ENCODE measurements at regions not wholly inside any gene's neighbourhood (a gene's known extent, or its start where the extent isn't known, plus 50 kb on each side); places are given as distances from the start of the nearest gene placed in this dataset.

DNA sequence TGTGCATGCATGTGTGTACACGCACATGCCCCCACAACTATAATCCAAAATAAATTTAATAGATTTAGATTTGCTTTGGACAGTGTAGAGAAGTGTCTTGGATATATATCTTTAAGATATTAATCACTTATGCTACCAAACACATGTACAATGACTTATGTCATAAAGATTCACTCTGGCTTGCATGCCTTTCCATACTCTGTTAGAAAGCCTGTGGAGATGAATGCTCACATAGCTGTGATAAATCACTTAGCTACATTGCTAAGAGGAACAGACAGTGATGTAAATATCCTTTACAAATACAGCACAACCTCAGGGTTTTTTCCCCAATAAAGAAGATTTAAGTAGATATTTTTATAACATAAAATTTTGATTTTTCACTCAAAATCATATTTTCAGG, 2484.8 kb upstream of the PCDH20 start:
- TF ChIP-seq PATZ1 (CRISPR knock-in tag; IDR thresholded peaks at IDR 0.05; ENCODE audit: borderline replicate concordance) = no peak
- TF ChIP-seq ZNF70 (CRISPR knock-in tag; IDR thresholded peaks at IDR 0.05) = no peak
- TF ChIP-seq ISL1 (CRISPR knock-in tag; IDR thresholded peaks at IDR 0.05) = no peak
- TF ChIP-seq BACH2 (CRISPR knock-in tag; IDR thresholded peaks at IDR 0.05; ENCODE audit: borderline replicate concordance) = no peak
- TF ChIP-seq TSHZ2 (CRISPR knock-in tag; IDR thresholded peaks at IDR 0.05) = no peak
